ENCODE measurements at regions not wholly inside any gene's neighbourhood (a gene's known extent, or its start where the extent isn't known, plus 50 kb on each side); places are given as distances from the start of the nearest gene placed in this dataset.
"Not testable (repeated sequence)": the region's sequence is repeated elsewhere in the genome, so short reads cannot be mapped to it uniquely, and the experiment has no call there.

DNA sequence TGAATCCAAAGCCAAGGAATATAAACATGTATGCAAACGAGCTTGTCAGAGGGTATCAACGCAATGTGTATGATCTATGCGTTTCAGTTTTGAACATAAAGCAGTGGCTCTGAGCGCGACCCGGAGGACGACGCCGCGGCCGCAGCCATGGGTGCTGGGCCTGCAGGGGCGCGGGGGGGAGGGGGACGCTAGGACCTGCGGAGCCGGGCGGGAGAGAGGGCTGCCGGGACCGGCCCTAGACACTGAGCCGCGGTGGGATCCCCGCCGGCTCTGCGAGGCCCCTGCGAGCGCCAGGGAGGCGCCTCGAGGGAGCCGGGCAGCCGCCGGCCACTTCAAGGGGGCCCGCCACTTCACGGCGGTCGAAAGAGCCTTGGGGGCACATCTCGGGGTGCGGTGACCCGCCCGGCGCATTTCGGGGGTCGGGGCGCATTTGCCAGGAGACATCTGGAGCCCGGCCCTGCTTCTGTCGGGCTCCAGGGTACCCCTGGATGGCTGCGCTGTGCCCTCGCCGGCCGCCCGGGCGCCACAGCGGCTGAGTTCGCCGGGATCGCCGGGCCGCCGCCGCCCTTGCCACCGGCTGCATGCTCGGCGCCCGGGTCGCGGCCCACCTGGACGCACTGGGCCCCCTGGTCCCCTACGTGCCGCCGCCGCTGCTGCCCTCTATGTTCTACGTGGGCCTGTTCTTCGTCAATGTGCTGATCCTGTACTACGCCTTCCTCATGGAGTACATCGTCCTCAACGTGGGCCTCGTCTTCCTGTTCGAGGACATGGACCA is 71.9 kb upstream of the NIPA1 start:
- H3K9me3 ChIP-seq (ENCODE audit: low read length); H2AFZ ChIP-seq (ENCODE audit: low read depth, low read length); H3K4me3 ChIP-seq (ENCODE audit: low read length); H3K4me1 ChIP-seq (ENCODE audit: insufficient read depth, low read length); H3K36me3 ChIP-seq (ENCODE audit: insufficient read depth, low read length); H3K27me3 ChIP-seq (ENCODE audit: insufficient read depth, low read length): not testable (repeated sequence)

- not testable (repeated sequence) for H2AFZ ChIP-seq (ENCODE audit: low read depth, low read length); H3K4me1 ChIP-seq (ENCODE audit: insufficient read depth, low read length)
Observed at GRCh38 chr15:22715133-22715845, 71.2 kb upstream of the NIPA1 start.

GRCh38 chr15:22719980-22720379 is 66.5 kb upstream of the NIPA1 start:
- not testable (repeated sequence) for H2AFZ ChIP-seq (ENCODE audit: low read depth, low read length)

More at GRCh38 chr15:22715133-22715845, 71.2 kb upstream of the NIPA1 start:
- not testable (repeated sequence) for H3K36me3 ChIP-seq (ENCODE audit: insufficient read depth, low read length); H3K9me3 ChIP-seq (ENCODE audit: low read length); H3K4me3 ChIP-seq (ENCODE audit: low read length); H3K27me3 ChIP-seq (ENCODE audit: insufficient read depth, low read length)

GRCh38 chr15:22726104-22726503 is 60.3 kb upstream of the NIPA1 start:
- not testable (repeated sequence) for H3K9me3 ChIP-seq (ENCODE audit: low read length); H3K4me3 ChIP-seq (ENCODE audit: low read length); H3K27me3 ChIP-seq (ENCODE audit: insufficient read depth, low read length); H3K36me3 ChIP-seq (ENCODE audit: insufficient read depth, low read length); H2AFZ ChIP-seq (ENCODE audit: low read depth, low read length); H3K4me1 ChIP-seq (ENCODE audit: insufficient read depth, low read length)

More at GRCh38 chr15:22719980-22720379, 66.5 kb upstream of the NIPA1 start:
- H3K4me1 ChIP-seq (ENCODE audit: insufficient read depth, low read length); H3K27me3 ChIP-seq (ENCODE audit: insufficient read depth, low read length); H3K4me3 ChIP-seq (ENCODE audit: low read length); H3K36me3 ChIP-seq (ENCODE audit: insufficient read depth, low read length); H3K9me3 ChIP-seq (ENCODE audit: low read length): not testable (repeated sequence)

DNA sequence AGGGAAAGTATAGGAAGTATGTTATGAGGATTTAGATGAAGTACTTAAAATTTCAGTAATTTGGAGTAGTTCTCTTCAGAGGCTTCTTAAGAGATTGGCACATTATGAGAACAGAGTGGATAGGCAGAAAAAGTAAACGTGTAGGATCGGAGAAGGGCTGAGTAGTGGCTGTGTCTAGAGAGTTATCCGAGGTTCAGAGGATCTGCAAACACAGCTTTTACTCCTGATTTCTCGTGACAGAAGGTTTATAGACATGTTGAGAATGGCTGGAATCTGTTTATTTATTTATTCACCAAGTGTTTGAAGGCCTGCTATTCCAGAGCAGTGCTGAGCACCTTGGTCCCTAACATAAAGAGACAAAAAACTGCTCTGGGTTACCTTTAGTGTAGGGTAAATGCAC is 51.4 kb upstream of the NIPA1 start:
- not testable (repeated sequence) for H3K9me3 ChIP-seq (ENCODE audit: low read length); H3K36me3 ChIP-seq (ENCODE audit: insufficient read depth, low read length); H2AFZ ChIP-seq (ENCODE audit: low read depth, low read length); H3K27me3 ChIP-seq (ENCODE audit: insufficient read depth, low read length); H3K4me3 ChIP-seq (ENCODE audit: low read length); H3K4me1 ChIP-seq (ENCODE audit: insufficient read depth, low read length)

GRCh38 chr15:22735781-22736180 is 50.7 kb upstream of the NIPA1 start:
- Histone ChIP-seq H3K9me3 (ENCODE audit: low read length) (no peaks in the 10 kb centered on the region), H3K36me3 (ENCODE audit: insufficient read depth, low read length) (no peaks in the 10 kb centered on the region), H3K27me3 (ENCODE audit: insufficient read depth, low read length) (no peaks in the 10 kb centered on the region), H3K4me1 (ENCODE audit: insufficient read depth, low read length) (no peaks in the 10 kb centered on the region), H3K4me3 (ENCODE audit: low read length) (no peak overlapping the region), H2AFZ (ENCODE audit: low read depth, low read length) (no peak overlapping the region)

GRCh38 chr15:22736200-22736599 is 50.2 kb upstream of the NIPA1 start:
- not testable (repeated sequence) for H3K9me3 ChIP-seq (ENCODE audit: low read length); H3K27me3 ChIP-seq (ENCODE audit: insufficient read depth, low read length); H3K36me3 ChIP-seq (ENCODE audit: insufficient read depth, low read length); H3K4me1 ChIP-seq (ENCODE audit: insufficient read depth, low read length); H2AFZ ChIP-seq (ENCODE audit: low read depth, low read length); H3K4me3 ChIP-seq (ENCODE audit: low read length)

Measured in neuron (in vitro differentiated cells).